IPS DF 4.7 (cell line): ENCODE measurements at regions not wholly inside any gene's neighbourhood (a gene's known extent, or its start where the extent isn't known, plus 50 kb on each side); places are given as distances from the start of the nearest gene placed in this dataset.

ENCODE experiments used
- DNase-seq: peaks from one replicate; pipeline ENCODE4 v3.0.0-alpha.2; 2013; ENCODE audit warnings: low spot score; ENCODE audit errors: extremely low read depth

DNA sequence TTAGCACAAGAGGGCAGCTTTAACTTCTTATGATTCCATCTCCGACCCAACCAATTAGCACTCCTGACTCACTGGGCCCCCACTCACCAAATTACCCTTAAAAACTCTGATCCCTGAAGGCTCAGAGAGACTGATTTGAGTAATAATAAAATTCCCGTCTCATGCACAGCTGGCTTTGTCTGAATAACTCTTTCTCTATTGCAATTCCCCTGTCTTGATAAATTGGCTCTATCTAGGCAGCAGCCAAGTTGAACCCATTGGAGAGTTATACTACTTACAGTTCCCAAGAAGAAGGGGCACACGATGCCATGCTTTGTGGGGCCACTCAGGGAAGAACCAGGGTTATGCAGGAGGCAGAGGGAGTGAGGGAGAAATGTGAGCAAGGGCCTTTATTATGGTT lies 632.8 kb downstream of the TSN start:
- no peak for DNase-seq

GRCh38 chr2:122389694-122390093 lies 634.2 kb downstream of the TSN start:
- no peak for DNase-seq

- DNase-seq, result no peak
Observed at GRCh38 chr2:122390406-122390805, 635.0 kb downstream of the TSN start.

- no peak for DNase-seq
Observed at GRCh38 chr2:122391726-122392125, 636.3 kb downstream of the TSN start.

- no peak for DNase-seq
Observed at GRCh38 chr2:122395687-122396086, 640.2 kb downstream of the TSN start.

GRCh38 chr2:122411231-122411630 lies 655.8 kb downstream of the TSN start:
- DNase-seq, result no peak

DNA sequence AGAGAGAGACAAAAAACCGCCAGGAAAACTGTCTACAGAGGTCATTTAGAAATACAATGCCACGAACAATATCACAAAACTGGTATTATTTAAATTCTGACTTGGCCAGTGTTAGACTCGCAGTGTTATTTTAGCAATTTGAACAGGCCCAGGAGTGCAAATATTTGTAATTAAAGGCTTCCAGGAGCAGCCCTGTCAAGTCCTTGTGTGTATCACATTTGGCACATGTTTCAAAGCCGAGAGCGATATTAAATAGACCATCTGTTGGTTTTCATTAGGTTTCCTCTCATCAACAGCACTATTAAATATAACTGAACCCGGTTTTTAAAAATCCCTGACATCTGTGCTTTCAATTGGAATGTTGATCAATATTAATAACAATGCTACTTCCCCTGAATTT lies 656.9 kb downstream of the TSN start:
- no peak for DNase-seq

- no peak for DNase-seq
Observed at GRCh38 chr2:122414902-122415301, 659.5 kb downstream of the TSN start.

- no peak for DNase-seq
Observed at GRCh38 chr2:122417114-122417513, 661.7 kb downstream of the TSN start.

- no peak for DNase-seq
Observed at GRCh38 chr2:122421775-122422174, 666.3 kb downstream of the TSN start.

DNA sequence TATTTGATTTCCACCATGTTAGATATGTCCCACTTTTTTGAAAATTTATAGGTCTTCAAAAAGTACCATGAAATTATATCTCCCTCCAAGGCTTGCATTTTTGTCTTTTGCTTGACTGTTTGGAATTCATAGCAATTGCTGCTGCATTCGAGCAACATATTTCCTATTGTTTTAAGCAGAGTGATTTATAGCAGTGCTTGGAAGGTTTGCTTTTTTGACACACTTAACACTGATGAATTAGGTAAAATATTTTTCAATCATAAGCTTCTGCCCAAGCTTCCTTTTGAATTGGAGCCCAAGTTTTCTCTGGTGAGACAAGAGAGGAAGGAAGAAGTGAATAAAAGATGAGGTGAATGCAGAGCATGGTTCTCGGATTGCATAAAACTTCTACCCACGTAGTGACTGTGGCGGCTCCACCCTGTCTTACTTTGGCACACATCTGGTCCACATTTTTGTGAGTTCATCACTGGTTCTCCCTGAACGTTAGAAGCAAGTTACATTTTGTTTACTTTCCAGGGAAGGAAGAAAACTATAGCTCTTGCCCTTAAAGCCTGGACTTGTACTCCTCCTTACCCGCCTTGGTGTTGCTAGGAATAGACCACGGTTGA lies 667.0 kb downstream of the TSN start:
- DNase-seq, result no peak

DNA sequence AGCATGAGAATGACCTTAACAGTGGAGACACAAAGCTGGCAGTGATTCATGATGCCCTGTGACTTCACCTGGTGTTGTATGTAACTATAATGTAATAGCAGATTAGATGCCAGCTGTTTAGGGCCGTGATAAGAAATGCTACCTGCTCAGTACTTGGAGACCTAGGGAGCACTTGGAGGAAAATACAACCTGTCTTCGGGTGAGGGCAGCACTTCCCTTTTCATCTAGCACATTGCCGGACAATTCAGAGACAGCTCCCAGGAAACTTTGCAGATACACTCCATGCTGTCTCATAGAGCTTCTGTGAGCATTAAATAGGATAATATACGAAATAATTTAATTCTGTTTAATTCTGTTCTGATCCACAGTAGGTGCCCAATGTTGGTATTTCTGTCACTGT lies 668.5 kb downstream of the TSN start:
- DNase-seq, result no peak

DNA sequence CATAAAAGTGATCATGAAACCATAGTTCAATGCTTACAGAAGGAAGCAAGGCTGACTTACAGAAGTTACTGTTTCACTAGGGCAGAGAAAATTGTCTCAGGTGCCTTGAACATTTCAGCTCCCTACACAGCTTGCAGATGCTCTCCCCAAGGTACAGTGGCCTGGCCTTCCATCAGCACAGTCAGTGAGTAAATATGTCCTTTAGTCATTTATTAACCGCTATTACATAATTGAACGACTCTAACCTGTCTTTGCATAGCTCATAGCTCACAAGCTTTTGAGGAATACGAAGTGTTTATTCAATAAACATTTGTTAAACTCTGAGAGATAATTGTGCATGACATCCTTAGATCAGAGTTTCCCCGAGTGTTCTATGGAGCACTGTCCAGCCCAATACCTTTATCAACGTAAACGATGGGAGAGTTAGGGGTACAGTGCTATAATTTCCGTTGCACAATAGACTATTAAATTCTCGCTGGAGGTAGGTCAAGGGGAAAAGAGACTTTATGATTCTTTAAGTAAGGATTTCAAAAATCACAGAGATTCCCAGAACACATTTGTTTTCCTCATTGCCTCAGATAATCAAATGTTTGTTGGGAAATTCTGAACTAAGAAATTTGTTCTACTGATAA lies 677.8 kb downstream of the TSN start:
- DNase-seq, result no peak

DNA sequence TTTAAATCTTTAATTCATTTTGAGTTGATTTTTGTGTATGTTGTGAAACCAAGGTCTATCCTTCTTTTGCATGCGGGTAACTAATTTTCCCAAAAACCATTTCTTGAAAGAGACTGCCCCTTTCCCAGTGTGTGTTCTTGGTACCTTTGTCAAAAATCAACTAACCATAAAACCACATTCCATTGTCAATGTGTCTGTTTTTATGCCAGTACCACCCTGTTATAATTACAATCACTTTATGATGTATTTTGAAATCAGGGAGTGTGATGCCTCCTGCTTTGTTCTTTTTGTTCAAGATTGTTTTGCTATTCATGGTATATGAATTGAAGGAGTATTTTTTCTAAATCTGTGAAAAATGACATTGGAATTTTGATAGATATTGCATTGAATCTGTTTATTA lies 689.6 kb downstream of the TSN start:
- no peak for DNase-seq

GRCh38 chr2:122446761-122447160 lies 691.3 kb downstream of the TSN start:
- DNase-seq, result no peak

DNA sequence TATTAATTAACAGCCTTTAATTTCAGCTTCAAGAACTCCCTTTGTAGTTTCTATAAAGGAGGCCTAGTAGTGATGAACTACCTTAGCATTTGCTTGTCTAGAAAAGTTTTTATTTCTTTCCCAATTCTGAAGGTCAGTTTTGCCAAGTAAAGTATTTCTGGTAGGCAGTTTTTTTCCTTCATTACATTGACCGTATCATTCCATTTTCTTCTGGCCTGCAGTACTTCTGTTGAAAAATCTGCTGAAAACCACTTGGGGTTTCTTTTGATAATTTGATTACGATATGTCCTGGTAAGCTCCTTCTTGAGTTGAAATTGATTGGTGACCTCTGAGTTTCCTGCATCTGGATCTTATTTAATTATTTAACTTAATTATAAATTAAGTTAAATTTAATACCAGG lies 691.8 kb downstream of the TSN start:
- DNase-seq, result no peak

DNA sequence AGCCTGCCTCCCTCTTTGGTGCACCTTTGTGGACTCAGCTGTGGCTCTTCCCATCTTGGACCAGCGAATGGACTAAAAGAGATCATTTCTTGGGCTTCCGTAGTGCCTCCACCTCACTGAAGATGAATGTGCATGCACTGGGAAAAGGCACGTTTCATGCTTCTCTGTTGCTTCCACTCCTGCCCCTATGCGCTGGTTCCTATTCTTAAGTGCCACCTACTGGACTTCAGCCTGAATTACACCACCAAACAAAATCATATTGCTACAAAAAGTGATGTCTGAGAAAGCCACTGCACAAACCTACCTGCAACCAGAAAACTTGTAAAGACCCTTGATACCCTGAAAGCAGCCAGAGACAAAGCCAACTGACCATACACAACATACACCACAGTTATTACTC lies 695.6 kb downstream of the TSN start:
- peak; percentile 19 for DNase-seq

DNA sequence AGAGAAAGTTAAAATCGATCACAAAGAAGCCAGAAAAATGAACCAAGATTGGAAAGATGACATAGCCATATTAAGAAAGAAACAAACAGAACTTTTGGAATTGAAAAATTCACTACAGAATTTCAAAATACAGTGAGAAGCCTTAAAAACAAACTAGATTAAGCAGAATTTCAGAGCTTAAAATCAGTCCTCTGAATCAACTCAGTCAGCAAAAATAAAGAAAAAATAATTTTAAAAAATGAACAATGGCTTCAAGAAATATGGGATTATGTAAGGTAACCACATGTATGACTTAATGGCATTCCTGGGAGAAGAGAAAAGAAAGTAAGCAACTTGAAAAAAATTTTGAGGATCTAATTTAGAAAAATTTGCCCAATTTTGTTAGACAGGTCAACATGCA lies 696.2 kb downstream of the TSN start:
- no peak for DNase-seq

- no peak for DNase-seq
Observed at GRCh38 chr2:122469147-122469546, 713.7 kb downstream of the TSN start.

GRCh38 chr2:122471753-122472152 lies 716.3 kb downstream of the TSN start:
- DNase-seq, result no peak

GRCh38 chr2:122478117-122478516 lies 722.7 kb downstream of the TSN start:
- DNase-seq, result no peak

- no peak for DNase-seq
Observed at GRCh38 chr2:122478771-122479170, 723.3 kb downstream of the TSN start.

- DNase-seq, result no peak
Observed at GRCh38 chr2:122480501-122481243, 725.2 kb downstream of the TSN start.
